ENCODE measurements at regions not wholly inside any gene's neighbourhood (a gene's known extent, or its start where the extent isn't known, plus 50 kb on each side); places are given as distances from the start of the nearest gene placed in this dataset.

DNA sequence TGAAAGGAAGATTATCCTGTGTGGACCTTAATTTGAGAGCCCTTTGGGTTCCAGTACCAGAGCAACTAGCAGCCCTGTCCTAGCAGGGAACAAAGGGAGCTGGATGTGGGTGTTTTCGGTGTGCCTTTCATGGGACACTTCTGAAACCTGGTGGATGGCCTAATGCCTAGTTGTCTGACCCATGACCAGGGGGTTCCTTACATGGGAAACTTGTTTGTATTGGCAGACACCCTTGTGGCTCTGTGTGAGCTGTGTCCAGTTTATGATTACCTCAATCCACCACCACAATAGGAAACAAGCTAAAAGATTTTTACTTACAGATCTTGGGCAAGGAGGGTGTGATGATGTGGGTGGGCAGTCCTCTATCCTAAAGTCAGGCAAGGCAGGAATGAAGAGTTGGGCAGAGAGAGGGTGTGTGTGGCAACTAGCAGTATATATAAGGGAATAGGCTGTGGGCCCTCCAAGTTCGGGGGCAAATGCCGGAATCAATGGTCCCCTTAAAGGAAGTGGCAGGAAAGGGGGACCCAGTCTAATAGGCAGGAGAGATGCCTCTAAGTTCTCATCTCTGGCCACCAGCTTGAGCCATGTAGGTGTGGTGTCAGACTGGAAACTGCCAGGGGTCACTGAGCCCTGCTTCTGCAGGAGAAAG lies 264.6 kb downstream of the QKI start:
- Mint-ChIP-seq H3K4me3 (no peak overlapping the region), H3K27me3 (peaks cover 4% of the 10 kb centered on the region), H3K4me1 (no peaks in the 10 kb centered on the region), H3K9me3 (peaks cover 5% of the 10 kb centered on the region), H3K27ac (no peak overlapping the region), H3K36me3 (ENCODE audit: low read depth) (no peaks in the 10 kb centered on the region)
- ATAC-seq (replicated peaks): no peak

DNA sequence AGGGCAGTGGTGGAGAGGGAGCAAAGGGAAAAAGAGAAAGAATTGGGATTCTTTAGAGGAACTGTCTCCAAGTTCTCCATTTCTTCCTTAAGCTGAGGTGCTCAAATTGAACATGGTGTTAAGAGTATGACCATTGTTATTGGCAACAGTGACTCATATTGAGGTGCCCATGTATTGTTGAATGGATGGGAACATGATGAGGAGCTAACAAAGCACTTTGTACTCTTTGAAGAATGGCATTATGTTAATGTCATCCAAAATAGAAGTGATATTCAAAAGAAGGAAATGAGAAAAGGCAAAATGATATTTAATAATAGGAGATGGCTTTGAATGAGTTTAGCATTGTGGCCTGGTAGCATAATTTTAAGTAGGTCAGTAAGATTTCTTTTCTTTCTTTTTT lies 261.1 kb downstream of the QKI start:
- Mint-ChIP-seq H3K4me1 (no peaks in the 10 kb centered on the region), H3K9me3 (no peaks in the 10 kb centered on the region), H3K27me3 (no peaks in the 10 kb centered on the region), H3K27ac (no peak overlapping the region), H3K4me3 (no peak overlapping the region), H3K36me3 (ENCODE audit: low read depth) (no peaks in the 10 kb centered on the region)
- no peak for ATAC-seq (replicated peaks)

DNA sequence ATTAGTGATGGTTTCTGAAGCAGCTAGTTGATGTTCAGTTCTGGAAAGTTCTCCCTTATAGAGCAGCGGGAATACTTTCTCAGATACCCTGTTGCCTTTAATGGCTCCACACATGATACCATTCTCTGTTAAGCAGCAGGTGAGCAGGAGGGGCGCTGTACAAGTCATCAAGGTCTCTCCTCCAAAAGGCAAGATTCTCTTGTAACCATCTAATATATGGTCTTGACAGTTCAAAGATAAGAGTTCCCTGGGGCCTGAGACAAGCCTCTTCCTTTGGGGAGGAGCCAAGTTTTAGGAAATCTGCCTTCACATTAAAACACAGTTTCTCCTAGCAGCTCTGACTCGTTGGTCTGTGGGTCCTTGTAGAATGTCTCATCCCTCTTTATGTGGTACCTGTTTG lies 258.2 kb downstream of the QKI start:
- Mint-ChIP-seq H3K27ac (no peak overlapping the region), H3K27me3 (no peaks in the 10 kb centered on the region), H3K36me3 (ENCODE audit: low read depth) (no peaks in the 10 kb centered on the region), H3K4me3 (no peak overlapping the region), H3K9me3 (no peaks in the 10 kb centered on the region), H3K4me1 (peaks cover 1% of the 10 kb centered on the region)
- ATAC-seq (replicated peaks): no peak

DNA sequence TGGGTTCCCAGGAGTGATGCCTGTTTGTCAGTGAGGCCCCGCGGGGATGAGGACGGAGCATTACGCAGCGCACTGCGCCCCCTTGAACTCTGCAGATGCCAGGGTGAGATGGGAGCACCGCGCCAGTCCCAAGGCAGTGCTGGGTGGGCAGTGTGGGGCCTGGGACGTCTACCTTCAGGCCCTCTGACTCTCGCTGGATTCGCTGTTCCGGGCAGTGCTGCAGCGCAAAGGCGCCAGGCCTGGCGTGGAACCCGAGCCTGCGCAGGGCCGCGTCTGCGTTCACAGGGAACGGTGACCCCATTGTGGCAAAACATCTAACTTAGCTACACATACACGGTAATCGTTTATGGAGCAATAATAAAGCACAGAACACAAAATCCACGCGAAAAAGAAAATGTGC lies 257.3 kb downstream of the QKI start:
- peaks cover 4% of the 10 kb centered on the region for H3K4me1 Mint-ChIP-seq
- no peak overlapping the region for H3K27ac Mint-ChIP-seq
- H3K4me3 Mint-ChIP-seq: no peak overlapping the region
- no peaks in the 10 kb centered on the region for H3K36me3 Mint-ChIP-seq (ENCODE audit: low read depth)
- H3K9me3 Mint-ChIP-seq: no peaks in the 10 kb centered on the region
- no peak for ATAC-seq (replicated peaks)
- no peaks in the 10 kb centered on the region for H3K27me3 Mint-ChIP-seq

DNA sequence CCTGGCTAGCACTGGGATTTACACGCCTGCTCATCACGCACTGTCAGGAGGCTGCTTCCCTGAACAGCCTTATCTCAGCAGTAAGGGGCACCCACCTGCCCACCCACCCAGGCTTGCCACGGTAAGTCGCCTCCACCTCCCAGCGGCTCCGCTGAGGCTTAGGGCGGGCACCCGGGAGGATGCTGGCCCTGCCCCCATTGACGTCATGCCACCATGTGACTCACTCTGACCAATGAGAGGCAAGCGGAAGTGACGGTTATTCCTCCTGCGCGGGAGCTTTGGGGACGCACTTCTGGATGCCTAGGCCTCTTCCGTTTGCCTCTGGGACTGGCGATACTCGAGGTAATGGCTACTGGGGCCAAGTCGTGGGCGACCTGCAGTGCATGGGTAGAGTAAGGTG lies 256.8 kb downstream of the QKI start:
- Mint-ChIP-seq H3K4me1 (peaks cover 4% of the 10 kb centered on the region), H3K4me3 (no peak overlapping the region), H3K27me3 (no peaks in the 10 kb centered on the region), H3K27ac (no peak overlapping the region), H3K9me3 (no peaks in the 10 kb centered on the region), H3K36me3 (ENCODE audit: low read depth) (no peaks in the 10 kb centered on the region)
- peak; percentile 16 for ATAC-seq (replicated peaks)

DNA sequence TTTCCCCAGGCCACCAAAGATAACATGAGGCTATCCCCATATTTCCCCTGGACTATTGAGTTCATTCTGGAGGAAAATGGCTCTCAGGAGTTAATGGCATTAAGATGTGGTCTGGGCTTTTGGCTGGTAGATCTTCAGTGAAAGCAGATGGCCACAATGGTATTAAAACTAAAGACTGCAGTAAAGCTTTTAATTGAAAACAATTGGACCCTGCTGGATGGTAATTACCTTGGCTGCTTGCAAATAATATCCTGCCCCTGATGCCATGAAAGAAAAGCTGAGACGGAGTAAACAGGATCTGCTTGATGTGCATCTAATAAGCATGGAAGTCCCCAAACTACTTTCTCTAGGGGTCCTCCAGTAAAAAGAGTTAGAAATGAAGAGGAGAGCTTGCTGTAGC lies 255.8 kb downstream of the QKI start:
- Mint-ChIP-seq H3K36me3 (ENCODE audit: low read depth) (no peaks in the 10 kb centered on the region), H3K4me1 (peaks cover 4% of the 10 kb centered on the region), H3K9me3 (no peaks in the 10 kb centered on the region), H3K27me3 (no peaks in the 10 kb centered on the region), H3K4me3 (no peak overlapping the region), H3K27ac (no peak overlapping the region)
- no peak for ATAC-seq (replicated peaks)

DNA sequence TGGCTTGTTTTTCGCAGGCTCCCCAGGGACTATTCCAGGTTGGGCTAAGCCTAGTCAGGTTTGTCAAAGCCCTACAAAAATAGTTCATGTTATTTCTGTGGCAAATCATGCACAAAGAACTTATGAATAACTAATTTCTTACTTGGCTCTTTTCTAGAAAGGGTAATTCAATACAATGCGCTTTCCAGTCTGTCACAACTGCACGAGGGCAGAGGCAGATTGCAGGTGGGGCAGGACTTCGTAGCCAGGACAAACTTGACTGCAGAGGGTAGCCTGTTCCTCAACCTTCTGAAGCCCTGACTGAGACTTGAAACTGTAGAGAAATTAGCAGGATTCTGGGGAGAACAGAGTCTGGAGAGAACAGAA lies 253.5 kb downstream of the QKI start:
- Mint-ChIP-seq H3K27ac (no peak overlapping the region), H3K27me3 (no peaks in the 10 kb centered on the region), H3K4me3 (no peak overlapping the region), H3K9me3 (no peaks in the 10 kb centered on the region), H3K36me3 (ENCODE audit: low read depth) (no peaks in the 10 kb centered on the region), H3K4me1 (peaks cover 4% of the 10 kb centered on the region)
- no peak for ATAC-seq (replicated peaks)

DNA sequence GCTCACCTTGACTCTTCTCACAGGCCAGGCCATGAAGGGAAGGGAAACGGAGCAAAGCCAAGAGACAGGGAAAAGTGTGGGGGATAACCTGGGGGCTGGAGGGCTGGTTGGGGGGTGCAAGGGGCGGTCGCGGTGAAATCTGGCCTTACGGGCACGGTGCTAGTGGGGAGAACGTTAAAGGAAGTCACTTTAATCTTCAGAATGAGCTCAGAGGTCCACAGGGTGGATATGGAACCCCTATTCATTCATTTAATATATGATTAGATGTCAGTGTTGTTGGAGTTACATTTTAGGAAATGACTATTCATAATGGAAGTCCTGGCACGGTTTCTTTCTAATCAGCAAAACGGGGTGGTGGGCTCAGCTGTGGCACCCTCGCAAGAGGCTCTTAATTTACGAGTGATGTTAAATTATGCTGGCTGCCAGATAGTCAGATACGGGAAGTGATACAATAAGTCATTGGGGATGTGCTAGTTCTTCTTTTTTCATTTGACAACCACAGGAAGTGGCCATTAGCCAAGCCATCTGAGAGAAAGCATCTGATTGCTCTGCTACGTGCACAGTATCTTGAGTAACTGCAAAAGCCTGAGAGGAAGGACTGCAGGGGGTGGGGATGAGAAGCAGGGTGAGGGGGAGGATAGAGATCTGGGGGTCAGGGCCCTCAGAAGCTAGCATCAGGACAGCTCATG lies 253.0 kb downstream of the QKI start:
- no peak overlapping the region for H3K4me3 Mint-ChIP-seq
- ATAC-seq (replicated peaks): no peak
- no peaks in the 10 kb centered on the region for H3K9me3 Mint-ChIP-seq
- H3K27ac Mint-ChIP-seq: no peak overlapping the region
- peaks cover 4% of the 10 kb centered on the region for H3K4me1 Mint-ChIP-seq
- H3K36me3 Mint-ChIP-seq (ENCODE audit: low read depth): no peaks in the 10 kb centered on the region
- H3K27me3 Mint-ChIP-seq: no peaks in the 10 kb centered on the region

DNA sequence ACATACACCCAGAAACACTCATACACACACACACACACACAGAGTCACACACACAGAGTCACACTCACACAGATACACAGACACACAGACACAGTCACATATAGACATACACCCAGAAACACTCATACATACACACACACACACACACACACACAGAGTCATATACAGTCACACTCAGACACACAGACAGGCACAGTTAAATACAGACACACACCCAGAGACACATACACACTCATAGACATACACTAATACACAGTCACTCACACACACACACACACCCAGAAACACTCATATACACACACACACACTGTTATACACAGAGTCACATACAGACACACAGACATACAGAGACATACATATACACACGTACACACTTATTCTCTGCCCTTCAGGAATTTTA lies 250.9 kb downstream of the QKI start:
- no peaks in the 10 kb centered on the region for H3K9me3 Mint-ChIP-seq
- no peak overlapping the region for H3K4me3 Mint-ChIP-seq
- peaks cover 4% of the 10 kb centered on the region for H3K4me1 Mint-ChIP-seq
- H3K27me3 Mint-ChIP-seq: peaks cover 4% of the 10 kb centered on the region
- ATAC-seq (replicated peaks): no peak
- no peak overlapping the region for H3K27ac Mint-ChIP-seq
- no peaks in the 10 kb centered on the region for H3K36me3 Mint-ChIP-seq (ENCODE audit: low read depth)

DNA sequence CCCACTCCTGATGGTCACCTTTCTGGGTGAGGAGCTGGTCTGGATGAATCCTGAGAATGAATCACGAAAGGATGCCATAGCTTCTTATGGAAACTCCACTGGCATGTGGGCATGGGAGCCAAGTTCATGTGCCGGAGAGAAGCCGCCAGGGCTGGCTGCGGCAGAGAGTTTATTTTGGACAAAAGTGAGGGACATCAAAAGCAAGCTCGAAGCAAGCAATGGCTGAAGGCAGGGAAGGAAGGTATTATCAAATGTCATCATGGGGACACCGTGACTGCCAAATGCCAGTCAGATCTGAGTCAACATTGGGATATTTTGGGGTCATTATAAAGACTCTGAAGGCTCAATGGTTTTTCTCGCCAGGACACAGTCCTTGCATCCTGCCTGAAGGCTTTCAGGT lies 249.1 kb downstream of the QKI start:
- Mint-ChIP-seq H3K36me3 (ENCODE audit: low read depth) (no peaks in the 10 kb centered on the region), H3K27me3 (peaks cover 15% of the 10 kb centered on the region), H3K27ac (no peak overlapping the region), H3K4me1 (peaks cover 4% of the 10 kb centered on the region), H3K9me3 (no peaks in the 10 kb centered on the region), H3K4me3 (no peak overlapping the region)
- no peak for ATAC-seq (replicated peaks)

DNA sequence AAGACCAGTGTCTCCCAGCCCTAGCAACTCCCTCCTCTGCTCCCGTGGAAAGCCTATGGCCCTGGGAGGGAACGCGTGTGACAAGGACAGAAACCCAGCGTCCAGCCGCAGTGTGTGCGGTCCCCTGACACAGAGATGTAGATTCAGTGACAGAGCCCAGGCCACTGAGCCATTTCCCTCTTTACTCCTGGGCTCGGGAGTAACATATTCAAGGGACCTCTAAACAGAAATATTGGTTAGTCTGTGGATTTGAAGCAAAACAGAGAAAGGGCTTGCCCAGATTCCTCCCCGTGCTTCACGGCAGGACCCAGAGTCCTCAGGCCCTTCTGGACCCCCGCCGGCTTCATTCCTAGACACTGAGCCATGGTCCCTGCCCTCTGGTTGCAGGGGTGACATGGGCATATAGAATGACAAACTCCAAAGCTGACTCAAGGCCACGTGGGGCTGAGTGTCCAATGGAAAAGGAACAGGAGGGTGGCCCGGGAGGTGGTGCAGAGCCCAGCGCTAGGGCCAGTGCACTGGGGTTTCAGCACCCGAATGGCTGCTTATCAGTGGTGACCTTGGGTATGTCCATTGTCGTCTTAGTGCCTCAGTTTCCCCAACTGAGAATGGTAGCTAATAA lies 248.2 kb downstream of the QKI start:
- no peak for ATAC-seq (replicated peaks)
- no peak overlapping the region for H3K4me3 Mint-ChIP-seq
- H3K36me3 Mint-ChIP-seq (ENCODE audit: low read depth): no peaks in the 10 kb centered on the region
- peaks cover 3% of the 10 kb centered on the region for H3K4me1 Mint-ChIP-seq
- no peaks in the 10 kb centered on the region for H3K9me3 Mint-ChIP-seq
- H3K27me3 Mint-ChIP-seq: peaks cover 19% of the 10 kb centered on the region
- no peak overlapping the region for H3K27ac Mint-ChIP-seq

DNA sequence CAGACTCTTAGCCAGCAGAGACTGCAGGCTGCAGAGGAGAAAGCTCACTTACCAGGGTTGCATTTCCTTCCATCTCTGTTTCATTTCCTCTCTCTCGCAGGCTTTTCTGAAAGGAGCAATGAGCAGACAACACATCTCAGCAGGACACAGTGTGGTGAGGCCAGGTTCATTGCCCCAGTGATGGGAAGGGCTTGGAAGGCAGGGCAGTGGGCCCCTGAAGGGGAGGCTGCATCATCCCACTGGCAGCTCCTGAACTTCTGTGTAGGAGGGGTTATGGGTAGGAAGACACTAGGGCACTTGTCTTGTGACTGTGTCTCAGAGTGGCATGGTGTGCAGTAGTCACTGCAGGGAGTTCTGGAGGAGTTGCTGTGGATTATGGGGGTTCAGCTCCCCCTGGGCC lies 246.8 kb downstream of the QKI start:
- ATAC-seq (replicated peaks): no peak
- no peaks in the 10 kb centered on the region for H3K9me3 Mint-ChIP-seq
- no peaks in the 10 kb centered on the region for H3K4me1 Mint-ChIP-seq
- H3K4me3 Mint-ChIP-seq: no peak overlapping the region
- no peaks in the 10 kb centered on the region for H3K36me3 Mint-ChIP-seq (ENCODE audit: low read depth)
- peaks cover 19% of the 10 kb centered on the region for H3K27me3 Mint-ChIP-seq
- no peak overlapping the region for H3K27ac Mint-ChIP-seq

DNA sequence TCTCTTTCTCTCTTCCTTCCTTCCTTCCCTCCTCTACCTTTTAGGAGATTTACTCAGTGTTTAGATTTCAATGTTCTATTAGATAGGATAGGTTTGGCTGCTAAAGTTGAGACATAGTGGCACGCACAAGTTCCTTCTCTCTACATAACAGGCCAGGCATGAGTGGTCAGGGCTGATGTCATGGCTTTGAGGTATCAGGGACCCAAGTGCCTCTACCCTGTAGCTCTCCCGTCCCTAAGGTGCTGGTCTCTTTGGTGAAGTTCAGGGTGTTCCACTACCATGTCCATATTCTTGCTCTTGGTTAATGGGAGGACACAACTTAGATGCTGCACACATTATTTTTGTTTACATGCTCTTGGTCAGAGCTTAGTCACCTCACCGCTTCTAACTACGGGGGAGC lies 245.3 kb downstream of the QKI start:
- Mint-ChIP-seq H3K36me3 (ENCODE audit: low read depth) (no peaks in the 10 kb centered on the region), H3K9me3 (no peaks in the 10 kb centered on the region), H3K27ac (no peak overlapping the region), H3K27me3 (peaks cover 21% of the 10 kb centered on the region), H3K4me3 (no peak overlapping the region), H3K4me1 (no peaks in the 10 kb centered on the region)
- ATAC-seq (replicated peaks): no peak

DNA sequence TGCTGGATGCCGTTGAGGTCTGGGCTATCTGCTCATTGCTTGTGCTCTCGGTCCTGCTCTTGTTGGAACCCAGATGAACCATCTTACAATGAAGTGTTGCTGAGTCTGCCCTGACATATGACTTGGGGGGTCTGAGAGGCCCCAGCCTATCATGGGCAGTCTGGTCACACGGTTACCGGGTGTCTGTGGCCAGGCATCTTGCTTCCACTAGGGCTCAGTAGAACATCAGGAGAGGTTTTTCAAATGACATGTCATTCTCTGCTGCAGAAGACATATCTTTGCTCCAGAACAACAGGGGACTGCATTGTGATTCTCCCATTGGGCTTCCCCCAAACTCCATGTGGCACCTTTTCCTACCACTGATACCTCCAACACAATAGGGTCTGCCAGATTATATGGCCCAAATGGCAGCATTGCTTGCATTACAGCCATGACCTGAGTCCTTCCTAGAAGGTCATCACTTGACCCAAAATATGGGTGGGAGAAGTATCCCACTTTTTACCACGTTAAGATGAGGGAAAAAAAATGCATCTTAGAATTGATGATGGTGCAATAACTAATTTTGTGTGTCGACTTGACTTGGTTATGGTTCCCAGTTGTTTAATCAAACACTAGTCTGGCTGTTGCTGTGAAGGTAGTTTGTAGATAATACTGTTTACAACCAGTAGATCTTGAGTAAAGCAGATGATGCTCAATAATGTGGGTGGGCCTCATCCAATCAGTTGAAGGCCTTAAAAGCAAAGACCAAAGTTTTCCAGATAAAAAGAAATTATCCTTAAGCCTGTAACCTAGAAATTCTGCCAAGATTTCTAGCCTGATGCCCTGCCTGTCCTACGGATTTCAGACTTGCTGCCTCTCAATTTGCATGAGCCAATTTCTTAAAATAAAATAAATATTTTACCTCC lies 241.0 kb downstream of the QKI start:
- Mint-ChIP-seq H3K27me3 (peaks cover 21% of the 10 kb centered on the region), H3K27ac (no peak overlapping the region), H3K4me3 (no peak overlapping the region), H3K4me1 (no peaks in the 10 kb centered on the region), H3K36me3 (ENCODE audit: low read depth) (no peaks in the 10 kb centered on the region), H3K9me3 (no peaks in the 10 kb centered on the region)
- ATAC-seq (replicated peaks): no peak
